IMR-90 (cell line): ENCODE measurements at regions not wholly inside any gene's neighbourhood (a gene's known extent, or its start where the extent isn't known, plus 50 kb on each side); places are given as distances from the start of the nearest gene placed in this dataset.

Experiments
- CEBPB ChIP-seq: IDR thresholded peaks from 2 replicates; pipeline ENCODE4 v1.6.1; 2012; ENCODE audit warnings: low read depth, low read length, improper control_type of control experiment
- CTCF ChIP-seq: conservative IDR thresholded peaks from 2 replicates; pipeline ENCODE4 v1.5.1; 2012; ENCODE audit warnings: mild to moderate bottlenecking, low read depth, low read length, improper control_type of control experiment
- MAFK ChIP-seq: IDR thresholded peaks from 2 replicates; pipeline ENCODE4 v1.6.1; 2012; ENCODE audit warnings: low read depth, low read length, improper control_type of control experiment
- MAZ ChIP-seq: IDR thresholded peaks from 2 replicates; pipeline ENCODE4 v1.6.1; 2012; ENCODE audit warnings: low read depth, mild to moderate bottlenecking, low read length, improper control_type of control experiment, moderate library complexity, borderline replicate concordance
- POLR2A ChIP-seq: IDR thresholded peaks from 2 replicates; pipeline ENCODE4 v1.6.1; 2012; ENCODE audit warnings: mild to moderate bottlenecking, low read depth, low read length
- RAD21 ChIP-seq: IDR thresholded peaks from 2 replicates; pipeline ENCODE4 v1.6.1; 2012; ENCODE audit warnings: low read length, improper control_type of control experiment
- RCOR1 ChIP-seq: IDR thresholded peaks from 2 replicates; pipeline ENCODE4 v1.6.1; 2012; ENCODE audit warnings: mild to moderate bottlenecking, low read length, improper control_type of control experiment; ENCODE audit not compliant: insufficient replicate concordance
- RFX5 ChIP-seq: IDR thresholded peaks from 2 replicates; pipeline ENCODE4 v1.8.0; 2012; ENCODE audit warnings: low read depth, mild to moderate bottlenecking, low read length, moderate library complexity
- USF2 ChIP-seq: fragments of 150-350 bp; IDR thresholded peaks from 2 replicates; pipeline ENCODE4 v1.6.1; 2017; ENCODE audit warnings: mild to moderate bottlenecking, antibody characterized with exemption, low read length, low read depth

- TF ChIP-seq CEBPB (no peak), CTCF (no peak), POLR2A (no peak), MAFK (no peak), MAZ (no peak), RFX5 (no peak), USF2 (no peak), RCOR1 (no peak), RAD21 (no peak)
Measured at GRCh38 chr2:103552775-103553174, 790.9 kb downstream of the TMEM182 start.
